Right lobe of liver (tissue), 6 donors: ENCODE measurements at regions not wholly inside any gene's neighbourhood (a gene's known extent, or its start where the extent isn't known, plus 50 kb on each side); places are given as distances from the start of the nearest gene placed in this dataset.

ENCODE experiments used
- ATAC-seq, 4 donors: fragments of 200-7000 bp; cut with Tn5 transposase; one replicate each; pipeline ENCODE4 v1.9.1; 2020; ENCODE audit warnings: mild to moderate bottlenecking in 4 of 4, moderate library complexity in 4 of 4
- DNase-seq, 3 donors: peaks; one replicate each; pipeline ENCODE4 v3.0.0-alpha.2; 2020
- H3K27ac ChIP-seq, 3 donors: fragments of 200-600 bp; one replicate each; pipeline ENCODE4 v1.8.0; 2022
- H3K27me3 ChIP-seq, 2 donors: fragments of 200-600 bp; one replicate each; pipeline ENCODE4 v1.8.0; 2022
- H3K36me3 ChIP-seq, 4 donors: fragments of 200-600 bp; sonication (generic) in 1 of 4; one replicate each; pipeline versions ENCODE4 v1.5.1 to v1.8.0; 2017 to 2022; ENCODE audit warnings: control low read depth in 1 of 4
- H3K4me1 ChIP-seq, 4 donors: fragments of 200-600 bp; sonication (generic) in 1 of 4; one replicate each; pipeline versions ENCODE4 v1.5.1 to v1.8.0; 2017 to 2022; ENCODE audit warnings: control low read depth in 1 of 4
- H3K4me3 ChIP-seq, 3 donors: fragments of 200-600 bp; one replicate each; pipeline ENCODE4 v1.8.0; 2022
- H3K9me3 ChIP-seq, 4 donors: fragments of 200-600 bp; sonication (generic) in 1 of 4; one replicate each; pipeline versions ENCODE4 v1.5.1 to v1.8.0; 2017 to 2022; ENCODE audit warnings: control low read depth in 1 of 4
- POLR2A ChIP-seq: fragments of 450-650 bp; IDR thresholded peaks from one replicate; pipeline ENCODE4 v1.6.1; 2017; ENCODE audit warnings: antibody characterized with exemption, mild to moderate bottlenecking
- WGBS: methylation state at CpG from one replicate; pipeline ENCODE4 v1.1.6; 2018; ENCODE audit warnings: low coverage, low lambda C conversion rate; ENCODE audit not compliant: insufficient coverage; ENCODE audit errors: missing lambda C conversion rate; 5-methylcytosine and 5-hydroxymethylcytosine counted together
- intact Hi-C, 2 donors: fragments of 100-400 bp; cut with DNase I; formaldehyde crosslinking; loops; one replicate each; pipeline versions ENCODE4 v1.11.2 to v1.14.1; 2022
- TF ChIP-seq, protein P1 (sequence below), 4 donors: fragments of 200-600 bp in 3 of 4; fragments of 450-650 bp in 1 of 4; IDR thresholded peaks; one replicate each; pipeline versions ENCODE4 v1.5.1 to v1.8.0; 2016 to 2022; ENCODE audit warnings: antibody characterized with exemption in 4 of 4, mild to moderate bottlenecking in 2 of 4
- donor health status: DM: no; HTN: yes; CAD: no.
- donor health status: DM: no; HTN: no; CAD: no.
- donor health status: DM: no; HTN: no; CAD: no.
- donor health status: DM: no; HTN: yes; CAD: no.
- donor health status: DM: no; HTN: yes; CAD: no.

GRCh38 chr3:5980475-5980874 is 793.0 kb downstream of the EDEM1 start:
- ATAC-seq (no peak), DNase-seq (no peak)
- Histone ChIP-seq H3K4me3 (no peak overlapping the region), H3K36me3 (no peaks in the 10 kb centered on the region), H3K9me3 (no peaks in the 10 kb centered on the region), H3K27ac (no peak overlapping the region), H3K4me1 (no peaks in the 10 kb centered on the region), H3K27me3 (no peaks in the 10 kb centered on the region)
- 42% methylated on average over 2 of the region's 3 CpGs for WGBS
- TF ChIP-seq, protein P1, sequence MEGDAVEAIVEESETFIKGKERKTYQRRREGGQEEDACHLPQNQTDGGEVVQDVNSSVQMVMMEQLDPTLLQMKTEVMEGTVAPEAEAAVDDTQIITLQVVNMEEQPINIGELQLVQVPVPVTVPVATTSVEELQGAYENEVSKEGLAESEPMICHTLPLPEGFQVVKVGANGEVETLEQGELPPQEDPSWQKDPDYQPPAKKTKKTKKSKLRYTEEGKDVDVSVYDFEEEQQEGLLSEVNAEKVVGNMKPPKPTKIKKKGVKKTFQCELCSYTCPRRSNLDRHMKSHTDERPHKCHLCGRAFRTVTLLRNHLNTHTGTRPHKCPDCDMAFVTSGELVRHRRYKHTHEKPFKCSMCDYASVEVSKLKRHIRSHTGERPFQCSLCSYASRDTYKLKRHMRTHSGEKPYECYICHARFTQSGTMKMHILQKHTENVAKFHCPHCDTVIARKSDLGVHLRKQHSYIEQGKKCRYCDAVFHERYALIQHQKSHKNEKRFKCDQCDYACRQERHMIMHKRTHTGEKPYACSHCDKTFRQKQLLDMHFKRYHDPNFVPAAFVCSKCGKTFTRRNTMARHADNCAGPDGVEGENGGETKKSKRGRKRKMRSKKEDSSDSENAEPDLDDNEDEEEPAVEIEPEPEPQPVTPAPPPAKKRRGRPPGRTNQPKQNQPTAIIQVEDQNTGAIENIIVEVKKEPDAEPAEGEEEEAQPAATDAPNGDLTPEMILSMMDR (IDR thresholded peaks at IDR 0.05) = no peak
- TF ChIP-seq POLR2A = no peak
- intact Hi-C loops = no loop called here

DNA sequence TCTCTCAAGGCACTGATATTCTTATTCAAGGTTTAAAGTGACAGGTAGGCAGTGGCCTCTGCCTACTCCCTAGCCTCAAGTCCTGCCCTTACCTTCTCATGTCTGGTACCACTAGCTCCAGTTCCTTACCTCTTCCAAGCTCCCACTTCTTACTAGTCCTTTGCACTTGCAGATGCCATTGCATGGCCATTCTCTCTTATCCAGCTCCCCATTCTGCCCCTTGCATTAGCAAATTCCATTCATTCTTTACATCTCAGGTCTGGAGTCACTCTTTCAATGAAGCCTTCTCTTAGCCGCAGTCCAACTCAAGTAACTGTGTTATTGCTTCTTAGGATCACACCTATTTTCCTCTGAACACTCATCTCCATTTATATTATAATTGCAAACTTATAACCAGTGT is 807.1 kb downstream of the EDEM1 start:
- Histone ChIP-seq H3K36me3 (no peaks in the 10 kb centered on the region), H3K27ac (no peak overlapping the region), H3K9me3 (no peaks in the 10 kb centered on the region), H3K4me3 (no peak overlapping the region), H3K27me3 (no peaks in the 10 kb centered on the region), H3K4me1 (no peaks in the 10 kb centered on the region)
- ATAC-seq (no peak), DNase-seq (no peak)
- intact Hi-C loops = no loop called here
- TF ChIP-seq POLR2A = no peak
- TF ChIP-seq, protein P1 (IDR thresholded peaks at IDR 0.05) = no peak
- 63% methylated on average over 1 of the region's 1 CpG for WGBS

- H3K27ac ChIP-seq = no peak overlapping the region
- TF ChIP-seq, protein P1 (IDR thresholded peaks at IDR 0.05) = no peak
- no peak for TF ChIP-seq POLR2A
- intact Hi-C loops = no loop called here
Observed at GRCh38 chr3:6018456-6018855, 830.9 kb downstream of the EDEM1 start.

GRCh38 chr3:6022621-6023020 is 835.1 kb downstream of the EDEM1 start:
- no peaks in the 10 kb centered on the region for H3K9me3 ChIP-seq

More at GRCh38 chr3:6018456-6018855, 830.9 kb downstream of the EDEM1 start:
- no peak for ATAC-seq
- WGBS = 56% methylated on average over 2 of the region's 2 CpGs
- DNase-seq = no peak
- Histone ChIP-seq H3K36me3 (no peaks in the 10 kb centered on the region), H3K27me3 (no peaks in the 10 kb centered on the region), H3K4me3 (no peak overlapping the region), H3K9me3 (no peaks in the 10 kb centered on the region), H3K4me1 (no peaks in the 10 kb centered on the region)

More at GRCh38 chr3:6022621-6023020, 835.1 kb downstream of the EDEM1 start:
- H3K27ac ChIP-seq = no peak overlapping the region
- no peaks in the 10 kb centered on the region for H3K36me3 ChIP-seq
- no peaks in the 10 kb centered on the region for H3K4me1 ChIP-seq
- TF ChIP-seq POLR2A = no peak
- TF ChIP-seq, protein P1 (IDR thresholded peaks at IDR 0.05) = no peak
- no peak for ATAC-seq
- no peaks in the 10 kb centered on the region for H3K27me3 ChIP-seq
- intact Hi-C loops = no loop called here
- no peak overlapping the region for H3K4me3 ChIP-seq
- DNase-seq = no peak
